ENCODE measurements at regions not wholly inside any gene's neighbourhood (a gene's known extent, or its start where the extent isn't known, plus 50 kb on each side); places are given as distances from the start of the nearest gene placed in this dataset.
"Not testable (repeated sequence)": the region's sequence is repeated elsewhere in the genome, so short reads cannot be mapped to it uniquely, and the experiment has no call there.

- no peak for DNase-seq
Measured at GRCh38 chr5:122600924-122601323, 174.0 kb upstream of the SNX2 start.

GRCh38 chr5:122602700-122603099, 172.2 kb upstream of the SNX2 start:
- no peak for DNase-seq

GRCh38 chr5:122605236-122605635, 169.6 kb upstream of the SNX2 start:
- DNase-seq: no peak

- no peak for DNase-seq
Measured at GRCh38 chr5:122607818-122608217, 167.1 kb upstream of the SNX2 start.

GRCh38 chr5:122608222-122608621, 166.7 kb upstream of the SNX2 start:
- no peak for DNase-seq

- DNase-seq: no peak
Measured at GRCh38 chr5:122611406-122611805, 163.5 kb upstream of the SNX2 start.

- DNase-seq: no peak
Measured at GRCh38 chr5:122612901-122613300, 162.0 kb upstream of the SNX2 start.

GRCh38 chr5:122615146-122615545, 159.7 kb upstream of the SNX2 start:
- DNase-seq: no peak

GRCh38 chr5:122615832-122616231, 159.0 kb upstream of the SNX2 start:
- DNase-seq: no peak

- DNase-seq: not testable (repeated sequence)
Measured at GRCh38 chr5:122618046-122618445, 156.8 kb upstream of the SNX2 start.

- not testable (repeated sequence) for DNase-seq
Measured at GRCh38 chr5:122620768-122621167, 154.1 kb upstream of the SNX2 start.

- DNase-seq: not testable (repeated sequence)
Measured at GRCh38 chr5:122628714-122629113, 146.2 kb upstream of the SNX2 start.

- no peak for DNase-seq
Measured at GRCh38 chr5:122629121-122629677, 145.7 kb upstream of the SNX2 start.

GRCh38 chr5:122638581-122638980, 136.3 kb upstream of the SNX2 start:
- DNase-seq: no peak

GRCh38 chr5:122639033-122639432, 135.8 kb upstream of the SNX2 start:
- DNase-seq: no peak

GRCh38 chr5:122639864-122640263, 135.0 kb upstream of the SNX2 start:
- no peak for DNase-seq

GRCh38 chr5:122649080-122649479, 125.8 kb upstream of the SNX2 start:
- no peak for DNase-seq

GRCh38 chr5:122653087-122654017, 121.5 kb upstream of the SNX2 start:
- no peak for DNase-seq

- DNase-seq: no peak
Measured at GRCh38 chr5:122656160-122656559, 118.7 kb upstream of the SNX2 start.

- DNase-seq: no peak
Measured at GRCh38 chr5:122656577-122656976, 118.3 kb upstream of the SNX2 start.

- DNase-seq: no peak
Measured at GRCh38 chr5:122661496-122662180, 113.2 kb upstream of the SNX2 start.

GRCh38 chr5:122665051-122665450, 109.8 kb upstream of the SNX2 start:
- DNase-seq: no peak
